HG02852 (cell line): ENCODE measurements at regions not wholly inside any gene's neighbourhood (a gene's known extent, or its start where the extent isn't known, plus 50 kb on each side); places are given as distances from the start of the nearest gene placed in this dataset.
"Not testable (repeated sequence)": the region's sequence is repeated elsewhere in the genome, so short reads cannot be mapped to it uniquely, and the experiment has no call there.

Experiments used
- ATAC-seq: cut with Tn5 transposase; IDR thresholded peaks from one replicate; pipeline ENCODE4 v1.9.1; 2021; ENCODE audit warnings: mild to moderate bottlenecking, moderate library complexity; ENCODE audit not compliant: unreplicated experiment

DNA sequence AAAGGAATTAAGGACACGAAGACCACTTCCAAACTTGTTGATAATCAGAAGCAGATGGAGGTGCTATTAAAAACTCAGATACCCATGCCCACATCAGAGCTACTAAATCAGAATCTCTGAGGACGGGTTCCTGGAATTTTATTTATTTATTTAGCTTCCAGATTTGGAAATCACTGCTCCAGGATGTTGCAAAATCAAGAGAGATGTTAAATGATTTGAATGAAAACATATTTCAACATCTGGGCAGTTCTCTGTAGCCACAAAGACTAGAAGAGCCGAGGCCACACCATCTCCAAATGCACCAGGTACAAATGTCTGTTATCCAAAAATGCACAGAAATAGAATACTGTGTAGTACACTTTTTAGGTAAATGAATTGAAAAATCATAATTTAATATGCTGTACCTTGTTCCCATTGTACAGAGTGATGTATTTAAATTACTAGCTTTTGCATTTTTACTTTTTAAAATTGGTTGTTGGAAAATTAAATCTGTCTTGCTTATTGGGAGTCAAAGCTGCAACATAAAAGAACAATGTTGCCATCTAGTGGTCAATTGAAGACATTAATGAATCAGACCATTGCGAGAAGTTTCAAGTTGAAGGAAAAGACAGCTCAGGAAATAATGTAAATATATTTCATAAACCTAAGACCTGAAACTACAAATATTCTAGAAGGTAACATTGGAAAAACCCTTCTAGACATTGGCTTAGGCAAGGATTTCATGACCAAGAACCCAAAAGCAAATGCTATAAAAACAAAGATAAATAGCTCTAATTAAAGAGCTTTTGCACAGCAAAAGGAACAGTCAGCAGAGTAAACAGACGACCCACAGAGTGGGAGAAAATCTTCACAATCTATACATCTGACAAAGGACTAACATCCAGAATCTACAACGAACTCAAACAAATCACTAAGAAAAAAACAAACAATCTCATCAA, 151.3 kb upstream of the TTC29 start:
- peak; percentile 60 for ATAC-seq

DNA sequence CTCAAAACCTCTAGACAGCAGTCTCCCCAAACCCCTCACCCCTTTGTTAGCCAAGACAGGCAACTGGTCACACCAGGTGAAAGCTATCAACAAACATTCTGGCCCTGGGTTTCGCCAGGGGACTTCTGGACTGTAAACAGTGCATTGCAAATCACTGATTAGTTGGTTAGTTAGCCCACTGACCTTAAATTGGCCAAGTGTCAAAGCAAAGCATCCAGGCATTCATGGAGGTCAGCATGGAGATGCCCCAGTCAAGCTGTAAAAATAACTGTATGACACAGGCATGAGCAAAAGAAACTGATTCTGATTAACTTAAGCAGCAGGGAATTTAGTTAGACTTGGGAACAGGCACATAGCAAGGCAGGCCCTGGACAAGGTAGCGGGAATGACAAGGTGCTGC, 156.0 kb upstream of the TTC29 start:
- ATAC-seq, result no peak

DNA sequence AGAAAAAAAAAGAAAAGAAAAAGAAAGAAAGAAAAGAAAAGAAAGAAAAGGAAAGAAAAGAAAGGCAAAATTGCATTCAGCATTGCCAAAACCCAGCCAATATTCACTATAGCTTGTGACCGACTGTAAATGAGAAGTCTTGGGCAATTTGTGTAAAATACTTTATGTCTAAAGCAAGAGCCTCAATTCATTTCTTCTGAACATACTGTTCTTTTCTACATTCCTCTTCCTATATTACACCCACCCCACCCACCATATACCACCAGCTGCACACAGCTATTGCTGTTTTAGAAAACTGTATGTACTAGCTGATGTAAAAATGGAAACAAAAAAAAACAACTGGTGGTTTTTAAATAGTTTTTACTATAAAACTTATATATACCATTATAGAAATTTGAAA, 156.9 kb upstream of the TTC29 start:
- no peak for ATAC-seq

DNA sequence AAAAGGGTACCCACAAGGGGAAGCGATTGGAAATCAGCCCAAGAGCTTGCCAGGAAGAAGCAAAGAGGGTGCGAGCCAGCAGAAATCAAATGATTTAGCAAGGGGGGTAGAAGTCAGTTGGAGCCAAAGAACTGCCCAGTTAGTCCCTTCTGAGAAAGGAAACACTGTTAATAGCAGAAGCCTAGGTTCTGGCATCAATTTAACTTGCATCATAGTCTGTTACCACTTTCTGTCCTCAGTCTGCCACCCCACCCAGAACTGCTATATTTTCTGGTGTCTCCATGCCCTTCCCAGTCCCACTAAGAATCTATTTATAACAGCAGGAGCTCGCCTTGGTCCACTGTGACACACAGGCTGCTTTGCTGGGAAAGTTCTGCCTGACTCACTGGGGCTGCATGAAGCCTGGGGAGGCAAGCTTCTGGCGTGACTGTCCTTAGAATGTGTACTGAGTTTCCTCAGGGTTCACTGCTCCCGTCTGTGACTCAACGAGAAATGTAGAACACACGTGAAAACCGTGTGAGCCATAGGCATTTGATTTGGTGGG, 157.8 kb upstream of the TTC29 start:
- ATAC-seq, result no peak

DNA sequence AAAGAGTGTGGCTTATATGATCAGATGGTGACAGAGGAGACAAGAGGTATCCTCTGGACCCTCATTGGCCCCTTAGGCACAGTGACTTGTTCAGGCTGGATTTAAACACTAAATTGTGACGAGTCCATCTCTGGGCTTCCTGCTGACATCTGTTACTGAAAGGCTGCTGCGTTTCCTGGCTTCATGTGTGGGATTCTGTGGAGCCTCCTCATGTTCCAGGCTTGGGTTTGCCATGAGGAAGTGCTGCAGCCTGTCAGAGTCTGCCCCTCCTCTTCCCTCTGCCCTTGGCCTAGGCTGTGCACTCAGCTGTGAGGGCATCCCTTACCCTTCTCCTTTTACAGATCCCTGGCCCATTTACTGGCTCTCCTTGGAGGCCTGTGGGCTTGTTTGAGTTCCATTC, 159.1 kb upstream of the TTC29 start:
- ATAC-seq, result no peak

DNA sequence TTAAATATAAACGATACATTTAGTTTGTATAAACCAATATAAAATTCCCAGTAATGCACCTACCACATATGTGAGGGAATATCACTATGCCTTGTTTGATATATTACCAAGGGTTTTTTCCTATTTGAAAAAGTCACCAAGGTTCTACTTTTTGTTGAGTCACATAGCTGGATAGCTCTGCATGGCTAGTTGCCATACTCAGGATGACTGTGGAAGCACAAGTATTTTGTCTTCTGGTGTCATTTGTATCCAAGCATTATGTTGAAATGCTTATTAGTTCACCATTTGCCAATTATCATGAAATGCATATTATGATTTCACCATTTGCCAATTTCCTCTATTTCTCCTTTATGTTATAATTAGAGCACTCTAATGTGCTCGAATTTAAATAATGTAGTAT, 162.7 kb upstream of the TTC29 start:
- no peak for ATAC-seq

DNA sequence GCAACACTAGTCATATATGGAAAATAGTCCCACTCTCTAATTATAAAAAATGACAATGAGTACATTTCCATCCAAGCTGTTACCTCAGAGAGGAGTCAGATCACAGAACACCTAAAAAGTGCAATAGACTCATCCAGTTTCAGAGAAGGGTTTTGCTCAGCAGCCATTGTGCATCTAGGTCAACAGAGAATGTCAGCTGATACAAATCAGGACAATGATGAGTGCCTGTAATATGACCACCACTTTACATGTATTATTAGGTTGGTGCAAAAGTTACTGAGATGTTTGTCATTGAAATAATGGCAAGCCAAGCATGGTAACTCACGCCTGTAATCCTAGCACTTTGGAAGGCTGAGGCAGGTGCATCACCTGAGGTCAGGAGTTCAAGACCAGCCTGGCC, 164.1 kb upstream of the TTC29 start:
- no peak for ATAC-seq

DNA sequence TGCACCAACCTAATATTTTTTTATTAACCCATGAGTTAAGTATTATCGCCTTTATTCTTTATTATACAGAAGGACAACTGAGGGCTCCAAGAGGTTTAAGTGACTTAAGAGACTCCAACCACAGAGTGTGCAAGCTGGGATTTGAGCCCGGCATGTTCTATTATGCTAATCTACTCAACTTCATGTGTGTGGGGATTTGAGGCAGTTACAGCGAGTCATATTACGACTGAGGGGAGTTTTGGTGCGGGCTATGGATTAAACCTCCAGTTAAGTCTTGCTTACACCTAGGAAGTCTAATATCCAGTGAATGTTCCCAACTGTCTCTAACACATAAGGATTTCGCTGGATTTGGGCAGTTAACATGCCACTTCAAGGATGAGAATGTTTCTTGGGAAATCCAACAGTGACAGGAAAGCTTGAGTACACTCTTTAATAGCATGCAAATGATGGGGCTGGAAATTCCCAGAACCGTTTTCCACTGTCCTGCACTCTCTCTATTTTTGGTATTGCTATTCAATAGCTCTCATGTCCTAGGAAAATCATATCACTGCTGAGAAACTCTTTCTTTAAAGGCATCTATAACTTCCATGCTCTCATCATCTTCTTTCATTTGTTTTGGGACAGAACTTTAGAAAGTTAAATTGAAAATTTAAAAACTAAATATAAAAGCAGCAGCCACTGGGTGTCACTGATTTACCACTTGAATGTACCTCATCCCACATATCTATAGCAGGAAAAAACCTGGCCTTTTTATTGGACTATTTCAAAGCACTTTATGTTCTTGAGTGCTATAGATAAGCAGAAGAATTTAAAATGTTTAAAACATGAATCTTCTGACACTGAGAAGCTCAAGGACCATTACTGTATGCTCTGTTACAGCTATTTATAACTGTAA, 165.1 kb upstream of the TTC29 start:
- no peak for ATAC-seq

DNA sequence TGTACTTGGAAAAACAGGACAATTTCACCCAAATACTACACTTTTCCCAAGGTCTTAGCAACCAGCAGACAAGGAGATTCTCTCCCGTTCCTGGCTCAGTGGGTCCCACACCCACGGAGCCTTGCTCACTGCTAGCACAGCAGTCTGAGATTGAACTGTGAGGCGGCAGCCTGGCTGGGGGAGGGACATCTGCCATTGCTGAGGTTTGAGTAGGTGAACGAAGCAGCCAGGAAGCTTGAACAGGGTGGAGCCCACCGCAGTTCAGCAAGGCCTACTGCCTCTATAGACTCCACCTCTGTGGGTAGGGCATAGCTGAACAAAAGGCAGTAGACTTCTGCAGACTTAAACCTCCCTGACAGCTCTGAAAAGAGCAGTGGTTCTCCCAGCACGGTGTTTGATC, 166.5 kb upstream of the TTC29 start:
- ATAC-seq, result not testable (repeated sequence)

DNA sequence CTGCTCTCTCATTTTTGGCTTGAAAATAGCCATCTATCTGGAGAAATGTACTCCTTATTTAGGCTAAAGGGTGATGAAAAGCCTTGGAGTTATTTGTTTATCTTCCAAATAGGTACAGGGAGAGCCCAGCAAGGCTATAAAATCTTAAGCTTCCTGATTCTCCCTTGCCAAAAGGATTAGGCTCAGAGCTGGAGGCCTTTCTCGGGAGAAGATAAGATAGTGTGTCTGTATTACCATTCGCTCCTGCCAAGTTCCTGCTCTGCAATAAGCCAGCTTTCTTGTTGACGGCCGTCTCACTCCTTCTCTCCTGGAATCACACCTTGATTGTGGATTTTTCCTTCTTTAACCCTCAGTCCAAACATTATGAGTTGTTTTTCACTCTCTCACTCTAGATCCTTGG, 171.8 kb upstream of the TTC29 start:
- ATAC-seq, result no peak

DNA sequence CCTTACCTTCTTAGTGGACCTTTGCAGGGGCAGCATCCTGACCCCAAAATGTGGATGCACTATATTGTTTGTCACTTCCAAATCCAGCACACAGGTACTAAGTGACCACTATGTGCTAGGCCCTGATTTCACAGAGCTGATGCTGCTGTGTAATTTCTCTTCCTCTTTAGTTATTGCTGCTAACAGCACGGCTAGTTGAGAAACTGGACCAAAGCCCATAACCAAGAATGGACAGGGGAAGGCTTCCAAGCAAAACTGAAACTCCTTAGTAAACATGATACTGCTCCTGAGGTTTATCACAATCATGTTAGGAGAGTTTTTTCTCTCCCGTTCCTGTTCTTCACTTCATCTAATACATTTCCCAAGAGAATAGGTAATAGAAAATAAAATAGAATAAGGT, 172.9 kb upstream of the TTC29 start:
- ATAC-seq, result peak; percentile 75

DNA sequence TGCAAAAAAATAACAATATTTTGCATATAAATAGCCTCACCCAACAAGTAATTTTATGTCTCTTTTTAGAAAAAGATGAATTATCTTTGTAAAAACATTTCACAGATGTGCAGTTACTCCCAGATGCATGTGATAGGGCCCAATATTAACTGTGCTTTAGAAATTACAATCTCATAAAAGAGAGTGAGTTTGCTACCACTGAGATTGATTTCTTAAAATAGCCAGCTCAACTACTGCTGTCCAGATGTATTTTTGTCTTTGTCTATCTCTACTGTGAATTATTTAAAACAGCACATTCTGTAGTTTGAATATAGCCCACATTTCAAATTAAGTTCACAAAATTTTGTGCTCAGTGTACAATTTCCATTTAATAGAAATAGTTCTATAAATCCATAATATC, 177.0 kb upstream of the TTC29 start:
- ATAC-seq, result no peak

DNA sequence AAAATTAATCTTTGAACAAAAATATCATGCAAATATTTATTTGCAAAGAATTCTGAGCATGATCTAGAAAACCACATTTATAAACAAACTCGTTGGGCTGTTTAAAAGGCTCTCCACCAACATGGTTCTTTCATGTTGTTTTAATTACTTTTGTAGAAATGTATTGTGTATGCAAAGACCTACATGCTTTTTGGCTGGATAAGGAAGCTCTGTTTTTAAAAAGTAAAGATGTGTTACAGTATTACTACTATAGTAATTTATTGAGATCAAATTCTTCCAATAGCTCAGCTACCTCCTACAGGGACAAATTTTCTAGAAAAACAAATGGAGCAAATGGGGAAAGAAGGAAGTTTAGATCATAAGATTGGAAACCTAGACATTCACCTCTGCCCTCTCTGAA, 177.5 kb upstream of the TTC29 start:
- no peak for ATAC-seq

DNA sequence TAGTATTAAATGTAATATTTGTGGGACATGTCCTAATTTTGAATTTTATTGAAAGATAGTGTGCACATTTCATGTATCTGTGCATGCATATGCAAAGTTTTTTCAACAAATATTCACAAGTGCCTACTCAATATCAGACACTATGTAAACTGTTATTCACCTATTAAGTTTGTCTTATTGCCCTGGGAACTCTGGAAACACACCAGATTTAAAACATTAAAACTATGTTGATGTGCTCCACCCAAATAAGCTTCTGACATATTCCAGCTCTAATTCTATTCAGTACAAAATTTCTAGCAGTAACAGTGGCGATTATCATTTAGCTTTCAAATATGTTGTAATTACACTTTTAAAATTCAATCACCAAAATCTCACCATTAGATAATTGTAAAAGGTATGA, 183.1 kb upstream of the TTC29 start:
- no peak for ATAC-seq

DNA sequence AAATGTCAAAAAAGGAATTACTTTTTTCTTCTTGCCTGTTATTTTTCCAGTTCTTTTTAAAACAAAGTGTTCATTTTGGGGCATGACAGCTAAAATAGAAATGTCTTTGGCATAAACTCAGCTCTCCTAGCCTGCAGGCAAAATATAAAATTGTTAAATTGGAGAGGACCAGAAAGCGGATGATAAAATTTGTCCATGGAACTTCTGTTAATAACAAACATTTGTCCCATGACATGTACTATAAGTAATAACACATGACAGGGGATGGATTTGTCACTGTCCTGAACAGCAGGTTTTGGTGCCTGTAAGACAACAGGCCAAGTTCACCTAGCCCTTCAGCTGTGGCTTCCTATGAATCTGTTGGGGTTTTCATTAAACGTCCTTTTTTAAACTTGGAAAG, 184.0 kb upstream of the TTC29 start:
- ATAC-seq, result no peak

DNA sequence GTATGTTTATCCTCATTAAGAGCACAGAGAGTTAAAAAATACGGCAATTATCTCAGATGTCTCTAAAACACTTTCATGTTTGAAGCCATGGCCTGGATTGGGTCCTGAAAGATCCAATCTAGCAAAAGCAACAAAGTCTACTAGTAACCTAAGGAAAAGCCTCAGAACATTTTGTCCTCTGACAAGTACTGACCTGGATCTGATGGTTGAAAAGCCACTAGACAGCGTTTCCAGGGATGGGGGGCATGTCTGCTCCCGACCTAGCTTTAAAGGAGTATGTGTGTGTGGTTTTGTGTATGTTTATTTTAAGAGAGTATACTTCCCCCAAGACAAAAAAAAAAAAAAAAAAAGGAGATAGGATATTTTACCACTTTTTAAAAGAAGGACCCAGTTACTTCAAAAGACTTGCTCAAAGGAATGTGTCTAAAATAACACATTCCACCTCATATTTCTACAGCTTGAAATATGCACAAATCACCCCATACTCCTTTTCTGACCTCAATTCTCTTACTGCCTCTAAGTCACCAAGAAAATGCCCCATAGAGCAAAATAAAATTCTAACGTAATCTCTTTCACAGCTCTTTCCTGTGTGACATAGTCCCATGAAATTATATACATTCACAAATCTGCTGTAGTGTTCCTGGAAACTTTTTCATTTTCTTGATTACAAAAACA, 189.0 kb upstream of the TTC29 start:
- ATAC-seq, result no peak

DNA sequence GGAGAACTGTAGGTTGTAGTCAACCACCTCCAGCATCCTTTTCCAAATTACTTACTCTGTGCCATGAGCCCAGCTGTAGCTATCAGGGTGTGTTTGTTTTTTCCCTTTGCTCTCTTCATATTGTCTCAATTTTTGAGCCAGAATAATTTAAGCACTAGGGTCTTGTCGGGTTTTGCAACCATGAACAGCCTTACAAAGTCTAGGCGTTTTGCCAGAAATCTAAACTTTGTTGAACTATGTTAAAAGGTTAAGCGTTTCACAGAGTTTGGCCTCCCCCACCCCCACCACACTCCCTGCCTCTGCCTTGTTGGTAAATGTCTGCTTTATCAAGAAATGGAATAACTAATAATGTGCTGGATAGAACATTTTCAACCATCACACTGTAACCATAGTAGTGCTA, 190.6 kb upstream of the TTC29 start:
- no peak for ATAC-seq

DNA sequence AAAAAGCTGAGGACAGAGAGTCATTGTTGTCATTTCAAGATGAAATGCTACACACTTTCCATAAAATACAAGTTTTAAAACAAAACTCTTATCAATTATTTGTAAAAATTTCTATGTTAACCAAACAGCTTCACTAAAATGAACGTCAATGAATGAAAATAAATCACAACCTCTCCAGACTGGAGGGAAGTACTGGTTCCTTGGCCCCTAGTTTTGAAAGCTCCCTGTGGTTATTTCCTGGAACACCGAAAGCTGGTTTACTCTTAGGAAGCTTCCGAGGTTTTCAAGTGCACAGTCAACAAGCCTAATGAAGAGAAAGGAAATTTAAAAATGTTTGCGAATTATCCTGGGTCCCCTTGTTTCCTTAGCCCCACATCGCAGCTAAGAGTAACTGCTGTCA, 191.1 kb upstream of the TTC29 start:
- no peak for ATAC-seq

DNA sequence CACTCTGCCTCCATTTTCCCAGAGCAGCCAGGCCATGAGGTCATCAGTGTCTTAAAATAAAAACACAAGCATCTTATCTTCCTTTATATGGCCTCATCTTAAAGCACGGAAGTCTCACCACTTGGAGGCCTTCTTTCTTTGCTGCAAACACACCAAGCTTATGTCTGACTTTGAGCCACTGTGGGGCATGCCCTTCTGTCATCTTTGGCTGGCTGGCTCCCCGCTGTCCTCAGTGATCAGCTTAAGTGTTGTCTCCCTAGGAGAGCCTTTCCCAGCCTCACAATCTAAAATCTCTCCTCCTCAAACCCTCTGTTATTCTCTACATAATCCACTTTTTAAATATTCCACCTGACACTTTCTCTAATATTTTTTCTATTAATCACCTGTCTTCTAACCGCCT, 191.6 kb upstream of the TTC29 start:
- ATAC-seq, result no peak

DNA sequence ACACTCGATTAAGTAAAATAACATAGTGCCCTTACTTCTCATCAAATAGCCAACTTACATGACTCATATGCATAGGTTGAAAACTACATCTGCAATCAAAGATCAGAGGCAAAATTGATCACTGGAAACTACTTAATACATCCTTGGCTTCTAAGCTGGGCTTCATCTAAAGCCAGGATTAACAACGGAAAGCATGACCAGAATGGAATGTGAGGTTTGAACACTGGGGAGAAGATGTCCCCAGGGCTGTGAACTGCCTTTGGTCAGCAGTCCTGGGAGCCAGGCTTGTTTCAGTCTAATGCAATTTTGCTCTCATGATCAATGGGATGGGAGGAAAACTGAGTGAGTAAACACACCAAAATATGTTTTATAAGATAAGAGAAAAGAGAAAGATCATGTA, 192.5 kb upstream of the TTC29 start:
- no peak for ATAC-seq
